GF-D8 (cell line): ENCODE measurements at regions not wholly inside any gene's neighbourhood (a gene's known extent, or its start where the extent isn't known, plus 50 kb on each side); places are given as distances from the start of the nearest gene placed in this dataset.
"Not testable (repeated sequence)": the region's sequence is repeated elsewhere in the genome, so short reads cannot be mapped to it uniquely, and the experiment has no call there.

Source experiments
- DNase-seq: peaks from one replicate; lab custom pipeline; 2025; lab: John Stamatoyannopoulos, UW

- DNase-seq = not testable (repeated sequence)
Observed at GRCh38 chr20:29533566-29534177, 1723.8 kb upstream of the DEFB115 start.

GRCh38 chr20:29566901-29567635 lies 1690.4 kb upstream of the DEFB115 start:
- DNase-seq = not testable (repeated sequence)

- not testable (repeated sequence) for DNase-seq
Observed at GRCh38 chr20:29567671-29568070, 1689.8 kb upstream of the DEFB115 start.

- DNase-seq = not testable (repeated sequence)
Observed at GRCh38 chr20:29570126-29570525, 1687.3 kb upstream of the DEFB115 start.

- not testable (repeated sequence) for DNase-seq
Observed at GRCh38 chr20:29589530-29589929, 1667.9 kb upstream of the DEFB115 start.

GRCh38 chr20:29604163-29604562 lies 1653.3 kb upstream of the DEFB115 start:
- DNase-seq = not testable (repeated sequence)

GRCh38 chr20:29606171-29606570 lies 1651.3 kb upstream of the DEFB115 start:
- DNase-seq = not testable (repeated sequence)

GRCh38 chr20:29629395-29629794 lies 1628.1 kb upstream of the DEFB115 start:
- not testable (repeated sequence) for DNase-seq
